Panc1 (cell line): ENCODE measurements at regions not wholly inside any gene's neighbourhood (a gene's known extent, or its start where the extent isn't known, plus 50 kb on each side); places are given as distances from the start of the nearest gene placed in this dataset.

Experiments used
- CTCF ChIP-seq: fragments of 450-650 bp; IDR thresholded peaks from 2 replicates; pipeline ENCODE4 v1.5.1; 2017; ENCODE audit warnings: mild to moderate bottlenecking
- POLR2AphosphoS5 ChIP-seq: IDR thresholded peaks from 2 replicates; pipeline ENCODE4 v1.6.1; 2012; ENCODE audit warnings: mild to moderate bottlenecking, low read depth, low read length, moderate library complexity
- SIN3A ChIP-seq: IDR thresholded peaks from 2 replicates; pipeline ENCODE4 v1.6.1; 2012; ENCODE audit warnings: low read depth, mild to moderate bottlenecking, low read length, moderate library complexity, borderline replicate concordance; ENCODE audit not compliant: insufficient read depth

GRCh38 chr11:33942954-33943353 lies 51.1 kb upstream of the LMO2 start:
- no peak for TF ChIP-seq CTCF
- no peak for TF ChIP-seq POLR2AphosphoS5
- no peak for TF ChIP-seq SIN3A
